ENCODE measurements at regions not wholly inside any gene's neighbourhood (a gene's known extent, or its start where the extent isn't known, plus 50 kb on each side); places are given as distances from the start of the nearest gene placed in this dataset.

- Histone ChIP-seq H3K79me2 (ENCODE audit: insufficient read depth, low read length) (no peaks in the 10 kb centered on the region), H3K27me3 (ENCODE audit: low read length) (no peaks in the 10 kb centered on the region), H4K20me1 (ENCODE audit: low read depth, low read length) (no peaks in the 10 kb centered on the region), H3K4me3 (ENCODE audit: insufficient read depth, low read length, poor library complexity, severe bottlenecking) (no peak overlapping the region), H3K9ac (ENCODE audit: low read length) (no peak overlapping the region), H3K4me2 (ENCODE audit: low read depth, low read length, poor library complexity, severe bottlenecking) (no peak overlapping the region), H3K9me2 (replicated peaks; ENCODE audit: insufficient read depth, low read length) (no peaks in the 10 kb centered on the region), H3K27ac (ENCODE audit: low read depth, low read length) (no peak overlapping the region), H3K36me3 (ENCODE audit: low read length) (no peaks in the 10 kb centered on the region), H3F3A (ENCODE audit: insufficient read depth) (no peaks in the 10 kb centered on the region), H2AFZ (ENCODE audit: low read depth, low read length, severe bottlenecking) (no peak overlapping the region), H3K9me3 (ENCODE audit: insufficient read depth, low read length) (no peaks in the 10 kb centered on the region)
- TF ChIP-seq CTCF (IDR thresholded peaks at IDR 0.05; ENCODE audit: insufficient read depth, low read length, poor library complexity, severe bottlenecking) (no peak), EZH2phosphoT487 (conservative IDR thresholded peaks at IDR 0.05; ENCODE audit: low read length) (no peak)
These were observed 239.0 kb downstream of the INHBA start for GRCh38 chr7:41463770-41464470.

- no peaks in the 10 kb centered on the region for H3K27me3 ChIP-seq (ENCODE audit: low read length)
- no peaks in the 10 kb centered on the region for H4K20me1 ChIP-seq (ENCODE audit: low read depth, low read length)
- TF ChIP-seq CTCF (IDR thresholded peaks at IDR 0.05; ENCODE audit: insufficient read depth, low read length, poor library complexity, severe bottlenecking) (no peak), EZH2phosphoT487 (conservative IDR thresholded peaks at IDR 0.05; ENCODE audit: low read length) (no peak)
- H3K9me3 ChIP-seq (ENCODE audit: insufficient read depth, low read length) = no peaks in the 10 kb centered on the region
- no peak overlapping the region for H3K27ac ChIP-seq (ENCODE audit: low read depth, low read length)
- H3K4me3 ChIP-seq (ENCODE audit: insufficient read depth, low read length, poor library complexity, severe bottlenecking) = no peak overlapping the region
- no peak overlapping the region for H3K4me2 ChIP-seq (ENCODE audit: low read depth, low read length, poor library complexity, severe bottlenecking)
- H3K9ac ChIP-seq (ENCODE audit: low read length) = no peak overlapping the region
- no peaks in the 10 kb centered on the region for H3F3A ChIP-seq (ENCODE audit: insufficient read depth)
- no peaks in the 10 kb centered on the region for H3K36me3 ChIP-seq (ENCODE audit: low read length)
- no peaks in the 10 kb centered on the region for H3K79me2 ChIP-seq (ENCODE audit: insufficient read depth, low read length)
- H2AFZ ChIP-seq (ENCODE audit: low read depth, low read length, severe bottlenecking) = no peak overlapping the region
- no peaks in the 10 kb centered on the region for H3K9me2 ChIP-seq (replicated peaks; ENCODE audit: insufficient read depth, low read length)
These were observed 243.1 kb downstream of the INHBA start for GRCh38 chr7:41459623-41460261.

GRCh38 chr7:41459183-41459582 is 243.7 kb downstream of the INHBA start:
- Histone ChIP-seq H3K27me3 (ENCODE audit: low read length) (no peaks in the 10 kb centered on the region), H3K4me2 (ENCODE audit: low read depth, low read length, poor library complexity, severe bottlenecking) (no peak overlapping the region), H2AFZ (ENCODE audit: low read depth, low read length, severe bottlenecking) (no peak overlapping the region), H3K9ac (ENCODE audit: low read length) (no peak overlapping the region), H3K9me2 (replicated peaks; ENCODE audit: insufficient read depth, low read length) (no peaks in the 10 kb centered on the region), H3K9me3 (ENCODE audit: insufficient read depth, low read length) (no peaks in the 10 kb centered on the region), H4K20me1 (ENCODE audit: low read depth, low read length) (no peaks in the 10 kb centered on the region), H3K27ac (ENCODE audit: low read depth, low read length) (no peak overlapping the region), H3K4me3 (ENCODE audit: insufficient read depth, low read length, poor library complexity, severe bottlenecking) (no peak overlapping the region), H3F3A (ENCODE audit: insufficient read depth) (no peaks in the 10 kb centered on the region), H3K79me2 (ENCODE audit: insufficient read depth, low read length) (no peaks in the 10 kb centered on the region), H3K36me3 (ENCODE audit: low read length) (no peaks in the 10 kb centered on the region)
- TF ChIP-seq CTCF (IDR thresholded peaks at IDR 0.05; ENCODE audit: insufficient read depth, low read length, poor library complexity, severe bottlenecking) (no peak), EZH2phosphoT487 (conservative IDR thresholded peaks at IDR 0.05; ENCODE audit: low read length) (no peak)

Measured in SU-DHL-6 (cell line).